Neural cell (in vitro differentiated cells): ENCODE measurements at regions not wholly inside any gene's neighbourhood (a gene's known extent, or its start where the extent isn't known, plus 50 kb on each side); places are given as distances from the start of the nearest gene placed in this dataset.

Source experiments
- H2AFZ ChIP-seq: fragments of 200-600, 300-800 bp; sonication (generic), shearing (Covaris generic); 2 replicates; pipeline ENCODE4 v1.6.0; 2014; ENCODE audit warnings: low read depth, mild to moderate bottlenecking, antibody characterized with exemption, low read length, moderate library complexity
- H3F3A ChIP-seq: fragments of 200-600 bp; shearing (Covaris generic); 2 replicates; pipeline ENCODE4 v1.6.1; 2016; ENCODE audit warnings: mild to moderate bottlenecking, moderate library complexity, mixed read lengths, antibody characterized with exemption, low read length; ENCODE audit not compliant: insufficient read depth, poor library complexity, severe bottlenecking
- H3K27ac ChIP-seq: fragments of 200-600, 300-800 bp; sonication (generic), shearing (Covaris generic); 2 replicates; pipeline ENCODE4 v1.5.1; 2014; ENCODE audit warnings: mild to moderate bottlenecking, low read length, moderate library complexity
- H3K27me3 ChIP-seq: fragments of 300-800, 200-600 bp; sonication (generic), shearing (Covaris generic); 2 replicates; pipeline ENCODE4 v1.6.0; 2014; ENCODE audit warnings: mild to moderate bottlenecking, low read depth, low read length, moderate library complexity; ENCODE audit not compliant: insufficient read depth
- H3K36me3 ChIP-seq: fragments of 300-800, 200-600 bp; sonication (generic), shearing (Covaris generic); 2 replicates; pipeline ENCODE4 v1.5.1; 2014; ENCODE audit warnings: mild to moderate bottlenecking, antibody characterized with exemption, low read length, moderate library complexity; ENCODE audit not compliant: insufficient read depth
- H3K4me2 ChIP-seq: fragments of 300-800, 200-600 bp; sonication (generic), shearing (Covaris generic); 2 replicates; pipeline ENCODE4 v1.6.0; 2014; ENCODE audit warnings: mild to moderate bottlenecking, low read length
- H3K4me3 ChIP-seq: fragments of 300-800, 200-600 bp; sonication (generic), shearing (Covaris generic); 2 replicates; pipeline ENCODE4 v1.5.1; 2014; ENCODE audit warnings: mild to moderate bottlenecking, low read length, moderate library complexity
- H3K79me2 ChIP-seq: fragments of 200-600 bp; shearing (Covaris generic); replicated peaks from 2 replicates; pipeline ENCODE4 v1.6.0; 2014; ENCODE audit warnings: mild to moderate bottlenecking, low read length, moderate library complexity; ENCODE audit not compliant: insufficient read depth
- H3K9ac ChIP-seq: fragments of 300-800, 200-600 bp; sonication (generic), shearing (Covaris generic); 2 replicates; pipeline ENCODE4 v1.6.1; 2016; ENCODE audit warnings: mild to moderate bottlenecking, low read length, mixed read lengths
- H3K9me2 ChIP-seq: fragments of 200-600 bp; shearing (Covaris generic); 2 replicates; pipeline ENCODE4 v1.6.1; 2016; ENCODE audit warnings: mild to moderate bottlenecking, low read length, mixed read lengths; ENCODE audit not compliant: insufficient read depth
- H3K9me3 ChIP-seq: fragments of 200-600, 300-800 bp; sonication (generic), shearing (Covaris generic); 2 replicates; pipeline ENCODE4 v1.6.1; 2016; ENCODE audit warnings: mild to moderate bottlenecking, mixed run types, low read length, moderate library complexity, mixed read lengths
- H4K20me1 ChIP-seq: fragments of 200-600 bp; shearing (Covaris generic); 2 replicates; pipeline ENCODE4 v1.6.1; 2016; ENCODE audit warnings: mild to moderate bottlenecking, mixed run types; ENCODE audit not compliant: insufficient read depth
- EP300 ChIP-seq: fragments of 450-650 bp; conservative IDR thresholded peaks from 2 replicates; pipeline ENCODE4 v1.6.1; 2014; ENCODE audit warnings: antibody characterized with exemption, mild to moderate bottlenecking, moderate library complexity; ENCODE audit not compliant: poor library complexity, severe bottlenecking
- EZH2 ChIP-seq: fragments of 200-600, 300-800 bp; shearing (Covaris generic), sonication (generic); IDR thresholded peaks from 2 replicates; pipeline ENCODE4 v1.6.1; 2014; ENCODE audit warnings: antibody characterized with exemption, low read length, borderline replicate concordance, mild to moderate bottlenecking; ENCODE audit not compliant: insufficient read depth, poor library complexity, severe bottlenecking
- MXI1 ChIP-seq: fragments of 450-650 bp; conservative IDR thresholded peaks from 2 replicates; pipeline ENCODE4 v1.6.1; 2014; ENCODE audit warnings: antibody characterized with exemption, mild to moderate bottlenecking; ENCODE audit not compliant: poor library complexity, severe bottlenecking
- POLR2AphosphoS5 ChIP-seq: IDR thresholded peaks from 2 replicates; pipeline ENCODE4 v1.6.1; 2012
- RAD21 ChIP-seq: fragments of 450-650 bp; conservative IDR thresholded peaks from 2 replicates; pipeline ENCODE4 v1.6.1; 2014; ENCODE audit warnings: antibody characterized with exemption, mild to moderate bottlenecking, moderate library complexity
- SMC3 ChIP-seq: fragments of 450-650 bp; conservative IDR thresholded peaks from 2 replicates; pipeline ENCODE4 v1.6.1; 2014; ENCODE audit warnings: antibody characterized with exemption, mild to moderate bottlenecking, moderate library complexity; ENCODE audit not compliant: poor library complexity
- TAF1 ChIP-seq: IDR thresholded peaks from 2 replicates; pipeline ENCODE4 v1.6.1; 2012; ENCODE audit warnings: low read depth
- TF ChIP-seq, protein P1 (sequence below): IDR thresholded peaks from 2 replicates; pipeline ENCODE4 v1.6.1; 2012; ENCODE audit warnings: borderline replicate concordance
- TF ChIP-seq, protein P2 (sequence below): fragments of 450-650 bp; IDR thresholded peaks from 2 replicates; pipeline ENCODE4 v1.5.1; 2014; ENCODE audit warnings: antibody characterized with exemption, mild to moderate bottlenecking, moderate library complexity; ENCODE audit not compliant: poor library complexity, severe bottlenecking

DNA sequence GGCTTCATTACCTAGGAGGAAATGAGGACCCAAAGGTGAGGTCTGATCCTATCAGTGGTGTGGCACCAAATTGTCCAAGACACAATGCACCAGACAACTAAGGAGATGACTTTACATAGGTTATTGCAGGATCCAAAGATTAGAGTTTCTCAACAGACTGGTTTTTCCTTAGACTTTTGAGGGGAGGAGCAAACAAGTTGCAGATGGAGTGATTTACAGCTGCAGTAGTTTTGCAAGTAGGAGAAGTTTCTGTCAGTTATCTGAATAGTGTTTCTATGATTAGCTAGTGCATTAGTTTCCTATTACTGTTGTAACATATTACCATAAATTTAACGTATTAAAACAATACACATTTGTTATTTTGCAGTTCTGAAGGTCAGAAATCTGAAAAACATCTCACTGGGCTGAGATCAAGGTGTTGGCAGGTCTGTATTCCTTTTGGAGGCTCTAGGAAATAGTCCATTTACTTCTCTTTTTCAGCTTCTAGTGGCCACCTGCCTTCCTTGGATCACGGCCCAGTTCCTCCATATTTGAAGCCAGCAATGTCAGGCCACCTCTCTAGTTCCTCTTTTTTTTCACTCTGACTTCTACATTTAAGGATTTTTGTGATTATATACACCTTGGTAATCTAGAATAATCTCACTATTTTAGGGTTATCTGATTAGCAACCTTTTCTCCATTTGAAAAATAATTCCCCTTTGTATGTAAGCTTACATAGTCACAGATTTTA, 994.9 kb downstream of the REEP3 start:
- Histone ChIP-seq H3K4me2 (no peak overlapping the region), H3K27me3 (no peaks in the 10 kb centered on the region), H2AFZ (no peak overlapping the region), H3K9me2 (no peaks in the 10 kb centered on the region), H3F3A (no peaks in the 10 kb centered on the region), H3K9me3 (no peaks in the 10 kb centered on the region), H4K20me1 (no peaks in the 10 kb centered on the region), H3K4me3 (no peak overlapping the region), H3K79me2 (no peaks in the 10 kb centered on the region), H3K9ac (no peak overlapping the region), H3K36me3 (no peaks in the 10 kb centered on the region), H3K27ac (no peak overlapping the region)
- TF ChIP-seq EP300 = no peak
- TF ChIP-seq RAD21 = no peak
- TF ChIP-seq, protein P1, sequence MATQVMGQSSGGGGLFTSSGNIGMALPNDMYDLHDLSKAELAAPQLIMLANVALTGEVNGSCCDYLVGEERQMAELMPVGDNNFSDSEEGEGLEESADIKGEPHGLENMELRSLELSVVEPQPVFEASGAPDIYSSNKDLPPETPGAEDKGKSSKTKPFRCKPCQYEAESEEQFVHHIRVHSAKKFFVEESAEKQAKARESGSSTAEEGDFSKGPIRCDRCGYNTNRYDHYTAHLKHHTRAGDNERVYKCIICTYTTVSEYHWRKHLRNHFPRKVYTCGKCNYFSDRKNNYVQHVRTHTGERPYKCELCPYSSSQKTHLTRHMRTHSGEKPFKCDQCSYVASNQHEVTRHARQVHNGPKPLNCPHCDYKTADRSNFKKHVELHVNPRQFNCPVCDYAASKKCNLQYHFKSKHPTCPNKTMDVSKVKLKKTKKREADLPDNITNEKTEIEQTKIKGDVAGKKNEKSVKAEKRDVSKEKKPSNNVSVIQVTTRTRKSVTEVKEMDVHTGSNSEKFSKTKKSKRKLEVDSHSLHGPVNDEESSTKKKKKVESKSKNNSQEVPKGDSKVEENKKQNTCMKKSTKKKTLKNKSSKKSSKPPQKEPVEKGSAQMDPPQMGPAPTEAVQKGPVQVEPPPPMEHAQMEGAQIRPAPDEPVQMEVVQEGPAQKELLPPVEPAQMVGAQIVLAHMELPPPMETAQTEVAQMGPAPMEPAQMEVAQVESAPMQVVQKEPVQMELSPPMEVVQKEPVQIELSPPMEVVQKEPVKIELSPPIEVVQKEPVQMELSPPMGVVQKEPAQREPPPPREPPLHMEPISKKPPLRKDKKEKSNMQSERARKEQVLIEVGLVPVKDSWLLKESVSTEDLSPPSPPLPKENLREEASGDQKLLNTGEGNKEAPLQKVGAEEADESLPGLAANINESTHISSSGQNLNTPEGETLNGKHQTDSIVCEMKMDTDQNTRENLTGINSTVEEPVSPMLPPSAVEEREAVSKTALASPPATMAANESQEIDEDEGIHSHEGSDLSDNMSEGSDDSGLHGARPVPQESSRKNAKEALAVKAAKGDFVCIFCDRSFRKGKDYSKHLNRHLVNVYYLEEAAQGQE = no peak
- TF ChIP-seq, protein P2, sequence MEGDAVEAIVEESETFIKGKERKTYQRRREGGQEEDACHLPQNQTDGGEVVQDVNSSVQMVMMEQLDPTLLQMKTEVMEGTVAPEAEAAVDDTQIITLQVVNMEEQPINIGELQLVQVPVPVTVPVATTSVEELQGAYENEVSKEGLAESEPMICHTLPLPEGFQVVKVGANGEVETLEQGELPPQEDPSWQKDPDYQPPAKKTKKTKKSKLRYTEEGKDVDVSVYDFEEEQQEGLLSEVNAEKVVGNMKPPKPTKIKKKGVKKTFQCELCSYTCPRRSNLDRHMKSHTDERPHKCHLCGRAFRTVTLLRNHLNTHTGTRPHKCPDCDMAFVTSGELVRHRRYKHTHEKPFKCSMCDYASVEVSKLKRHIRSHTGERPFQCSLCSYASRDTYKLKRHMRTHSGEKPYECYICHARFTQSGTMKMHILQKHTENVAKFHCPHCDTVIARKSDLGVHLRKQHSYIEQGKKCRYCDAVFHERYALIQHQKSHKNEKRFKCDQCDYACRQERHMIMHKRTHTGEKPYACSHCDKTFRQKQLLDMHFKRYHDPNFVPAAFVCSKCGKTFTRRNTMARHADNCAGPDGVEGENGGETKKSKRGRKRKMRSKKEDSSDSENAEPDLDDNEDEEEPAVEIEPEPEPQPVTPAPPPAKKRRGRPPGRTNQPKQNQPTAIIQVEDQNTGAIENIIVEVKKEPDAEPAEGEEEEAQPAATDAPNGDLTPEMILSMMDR = no peak
- no peak for TF ChIP-seq EZH2
- TF ChIP-seq POLR2AphosphoS5 = no peak
- no peak for TF ChIP-seq TAF1
- no peak for TF ChIP-seq SMC3
- no peak for TF ChIP-seq MXI1

DNA sequence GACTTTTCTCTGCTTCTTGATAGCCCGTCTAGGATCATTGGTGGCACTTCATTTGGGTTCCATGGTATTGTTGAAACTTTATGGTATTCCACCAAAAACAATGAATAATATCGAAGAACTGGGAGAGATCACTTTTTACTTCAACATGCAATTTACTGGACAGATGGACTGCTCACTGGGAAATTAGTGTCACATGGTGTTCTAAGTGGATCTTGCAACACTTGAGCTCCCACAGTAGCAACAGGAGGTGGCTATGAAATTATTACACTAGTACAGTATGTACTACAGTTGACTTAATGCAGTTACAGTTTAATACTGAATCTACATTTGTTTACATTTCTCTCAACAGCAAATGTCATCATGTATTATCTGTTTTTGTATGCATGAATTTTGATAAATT, 997.3 kb downstream of the REEP3 start:
- no peak overlapping the region for H3K4me3 ChIP-seq
- no peaks in the 10 kb centered on the region for H4K20me1 ChIP-seq
- H3K27ac ChIP-seq = no peak overlapping the region
- H3K36me3 ChIP-seq = no peaks in the 10 kb centered on the region
- H3K9ac ChIP-seq = no peak overlapping the region
- TF ChIP-seq MXI1 = no peak
- TF ChIP-seq, protein P2 = no peak
- TF ChIP-seq TAF1 = no peak
- peak; percentile 23 for TF ChIP-seq POLR2AphosphoS5
- TF ChIP-seq RAD21 = no peak
- TF ChIP-seq, protein P1 = no peak
- TF ChIP-seq SMC3 = no peak
- H2AFZ ChIP-seq = no peak overlapping the region
- H3F3A ChIP-seq = no peaks in the 10 kb centered on the region
- no peaks in the 10 kb centered on the region for H3K79me2 ChIP-seq
- H3K27me3 ChIP-seq = no peaks in the 10 kb centered on the region
- no peak overlapping the region for H3K4me2 ChIP-seq
- no peaks in the 10 kb centered on the region for H3K9me2 ChIP-seq
- no peaks in the 10 kb centered on the region for H3K9me3 ChIP-seq
